ENCODE measurements at regions not wholly inside any gene's neighbourhood (a gene's known extent, or its start where the extent isn't known, plus 50 kb on each side); places are given as distances from the start of the nearest gene placed in this dataset.

GRCh38 chr3:187902041-187902471 is 156.8 kb upstream of the BCL6 start:
- no peak for TF ChIP-seq CTCF (IDR thresholded peaks at IDR 0.05)
- no peak for TF ChIP-seq POLR2A (IDR thresholded peaks at IDR 0.05)

Data from thyroid gland (tissue), 4 donors.